PC-3 (cell line): ENCODE measurements at regions not wholly inside any gene's neighbourhood (a gene's known extent, or its start where the extent isn't known, plus 50 kb on each side); places are given as distances from the start of the nearest gene placed in this dataset.

Source experiments
- ATAC-seq: fragments of 200-7000 bp; cut with Tn5 transposase; 2 replicates; pipeline ENCODE4 v1.9.1; 2020; ENCODE audit warnings: mild to moderate bottlenecking, moderate library complexity
- BruUV-seq: library from RNA; stranded (reverse); fragments of 400-500 nt; replicated peaks from 2 replicates; lab custom pipeline; 2021; lab: Mats Ljungman, UMichigan
- CTCF ChIA-PET: fragments of 300-600 bp; sonication (Branson Sonifier 250); formaldehyde crosslinking; loops from one replicate; lab custom pipeline; 2022; ENCODE audit warnings: antibody characterized with exemption; lab: Charles Lee
- POLR2A ChIA-PET: fragments of 300-600 bp; sonication (Branson Sonifier 250); formaldehyde crosslinking; loops from one replicate; lab custom pipeline; 2022; ENCODE audit warnings: antibody characterized with exemption; ENCODE audit not compliant: unreplicated experiment; lab: Charles Lee
- DNase-seq: peaks from one replicate; pipeline ENCODE4 v3.0.0-alpha.2; 2015
- H2AFZ ChIP-seq: fragments of 300-600 bp; sonication (generic); 2 replicates; pipeline ENCODE4 v1.6.0; 2016; ENCODE audit warnings: antibody characterized with exemption, low read length
- H3F3A ChIP-seq: fragments of 300-600 bp; sonication (generic); one replicate; pipeline ENCODE4 v1.6.0; 2017; ENCODE audit warnings: antibody characterized with exemption, low read length, control low read depth, mild to moderate bottlenecking; ENCODE audit not compliant: unreplicated experiment
- H3K27ac ChIP-seq: fragments of 300-600 bp; sonication (generic); 2 replicates; pipeline ENCODE4 v1.5.1; 2016; ENCODE audit warnings: mild to moderate bottlenecking, low read length
- H3K27me3 ChIP-seq: fragments of 300-600 bp; sonication (generic); 2 replicates; pipeline ENCODE4 v1.6.1; 2016; ENCODE audit warnings: low read length, mixed read lengths
- H3K36me3 ChIP-seq: fragments of 300-600 bp; sonication (generic); 2 replicates; pipeline ENCODE4 v1.6.1; 2016; ENCODE audit warnings: low read depth, mixed run types, low read length, mixed read lengths
- H3K4me1 ChIP-seq: fragments of 300-600 bp; sonication (generic); 2 replicates; pipeline ENCODE4 v1.5.1; 2016; ENCODE audit warnings: low read length; ENCODE audit not compliant: insufficient read depth
- H3K4me2 ChIP-seq: fragments of 300-600 bp; sonication (generic); 2 replicates; pipeline ENCODE4 v1.6.0; 2016; ENCODE audit warnings: low read length
- H3K4me3 ChIP-seq: fragments of 300-600 bp; sonication (generic); 2 replicates; pipeline ENCODE4 v1.5.1; 2016; ENCODE audit warnings: mild to moderate bottlenecking, low read length, mixed read lengths
- H3K79me2 ChIP-seq: fragments of 300-600 bp; sonication (generic); 2 replicates; pipeline ENCODE4 v1.6.1; 2017; ENCODE audit warnings: low read length, mixed read lengths
- H3K9ac ChIP-seq: fragments of 300-600 bp; sonication (generic); 2 replicates; pipeline ENCODE4 v1.6.0; 2016; ENCODE audit warnings: mild to moderate bottlenecking, low read length
- H3K9me2 ChIP-seq: fragments of 300-600 bp; sonication (generic); replicated peaks from 2 replicates; pipeline ENCODE4 v1.6.1; 2016; ENCODE audit warnings: mixed run types, low read length, mixed read lengths
- H3K9me3 ChIP-seq: fragments of 300-600 bp; sonication (generic); 2 replicates; pipeline ENCODE4 v1.6.1; 2016; ENCODE audit warnings: low read length, mixed read lengths
- H4K20me1 ChIP-seq: fragments of 300-600 bp; sonication (generic); 2 replicates; pipeline ENCODE4 v1.6.1; 2016; ENCODE audit warnings: low read length, mixed read lengths
- EZH2 ChIP-seq: fragments of 300-600 bp; sonication (generic); IDR thresholded peaks from one replicate; pipeline ENCODE4 v1.6.1; 2017; ENCODE audit warnings: antibody characterized with exemption, mild to moderate bottlenecking, low read length; ENCODE audit not compliant: unreplicated experiment
- EZH2phosphoT487 ChIP-seq: fragments of 300-600 bp; sonication (generic); IDR thresholded peaks from 2 replicates; pipeline ENCODE4 v1.6.1; 2018; ENCODE audit warnings: mild to moderate bottlenecking, antibody characterized with exemption, low read length, borderline replicate concordance
- intact Hi-C: fragments of 100-400 bp; cut with micrococcal nuclease; formaldehyde crosslinking; loops from 2 replicates; pipeline ENCODE4 v1.9.0; 2023
- TF ChIP-seq, protein P1 (sequence below): fragments of 300-600 bp; sonication (generic); conservative IDR thresholded peaks from 2 replicates; pipeline ENCODE4 v1.5.1; 2017; ENCODE audit warnings: antibody characterized with exemption, low read depth, mild to moderate bottlenecking, low read length

GRCh38 chrX:36640232-36640631 lies 367.9 kb upstream of the FAM47C start:
- TF ChIP-seq, protein P1, sequence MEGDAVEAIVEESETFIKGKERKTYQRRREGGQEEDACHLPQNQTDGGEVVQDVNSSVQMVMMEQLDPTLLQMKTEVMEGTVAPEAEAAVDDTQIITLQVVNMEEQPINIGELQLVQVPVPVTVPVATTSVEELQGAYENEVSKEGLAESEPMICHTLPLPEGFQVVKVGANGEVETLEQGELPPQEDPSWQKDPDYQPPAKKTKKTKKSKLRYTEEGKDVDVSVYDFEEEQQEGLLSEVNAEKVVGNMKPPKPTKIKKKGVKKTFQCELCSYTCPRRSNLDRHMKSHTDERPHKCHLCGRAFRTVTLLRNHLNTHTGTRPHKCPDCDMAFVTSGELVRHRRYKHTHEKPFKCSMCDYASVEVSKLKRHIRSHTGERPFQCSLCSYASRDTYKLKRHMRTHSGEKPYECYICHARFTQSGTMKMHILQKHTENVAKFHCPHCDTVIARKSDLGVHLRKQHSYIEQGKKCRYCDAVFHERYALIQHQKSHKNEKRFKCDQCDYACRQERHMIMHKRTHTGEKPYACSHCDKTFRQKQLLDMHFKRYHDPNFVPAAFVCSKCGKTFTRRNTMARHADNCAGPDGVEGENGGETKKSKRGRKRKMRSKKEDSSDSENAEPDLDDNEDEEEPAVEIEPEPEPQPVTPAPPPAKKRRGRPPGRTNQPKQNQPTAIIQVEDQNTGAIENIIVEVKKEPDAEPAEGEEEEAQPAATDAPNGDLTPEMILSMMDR = no peak
- TF ChIP-seq EZH2 (no peak), EZH2phosphoT487 (no peak)
- no peaks in the 10 kb centered on the region for H4K20me1 ChIP-seq
- H3K4me3 ChIP-seq = no peak overlapping the region
- no peak overlapping the region for H3K9ac ChIP-seq
- BruUV-seq = no TSS peak
- no peaks in the 10 kb centered on the region for H3K4me1 ChIP-seq
- POLR2A ChIA-PET = no interaction called here
- no peaks in the 10 kb centered on the region for H3K27me3 ChIP-seq
- no peak overlapping the region for H3K4me2 ChIP-seq
- H3F3A ChIP-seq = no peaks in the 10 kb centered on the region
- intact Hi-C loops = no loop called here
- no peaks in the 10 kb centered on the region for H3K79me2 ChIP-seq
- H3K9me2 ChIP-seq = no peaks in the 10 kb centered on the region
- no peak overlapping the region for H2AFZ ChIP-seq
- ATAC-seq = no peak
- H3K9me3 ChIP-seq = 0 out of 2 replicates have a peak, but pooled peaks cover 3% of the 10 kb centered on the region
- H3K36me3 ChIP-seq = no peaks in the 10 kb centered on the region
- CTCF ChIA-PET = no interaction called here
- H3K27ac ChIP-seq = no peak overlapping the region
- DNase-seq = no peak

GRCh38 chrX:36642052-36642451 lies 366.1 kb upstream of the FAM47C start:
- H3K79me2 ChIP-seq = no peaks in the 10 kb centered on the region
- H3K4me3 ChIP-seq = no peak overlapping the region
- H4K20me1 ChIP-seq = no peaks in the 10 kb centered on the region
- no peak for TF ChIP-seq EZH2
- no peak for TF ChIP-seq EZH2phosphoT487
- TF ChIP-seq, protein P1 = no peak
- no peak overlapping the region for H2AFZ ChIP-seq
- H3K4me2 ChIP-seq = no peak overlapping the region
- DNase-seq (no peak), ATAC-seq (no peak)
- H3K4me1 ChIP-seq = no peaks in the 10 kb centered on the region
- H3K27ac ChIP-seq = no peak overlapping the region
- H3K27me3 ChIP-seq = no peaks in the 10 kb centered on the region
- 0 out of 2 replicates have a peak, but pooled peaks cover 5% of the 10 kb centered on the region for H3K9me3 ChIP-seq
- no TSS peak for BruUV-seq
- no peaks in the 10 kb centered on the region for H3K36me3 ChIP-seq
- no peaks in the 10 kb centered on the region for H3K9me2 ChIP-seq
- intact Hi-C loops = no loop called here
- CTCF ChIA-PET = no interaction called here
- H3K9ac ChIP-seq = no peak overlapping the region
- POLR2A ChIA-PET = no interaction called here
- no peaks in the 10 kb centered on the region for H3F3A ChIP-seq

- TF ChIP-seq, protein P1 = no peak
- no peak for TF ChIP-seq EZH2
- TF ChIP-seq EZH2phosphoT487 = no peak
- ATAC-seq (no peak), DNase-seq (no peak)
- Histone ChIP-seq H3F3A (no peaks in the 10 kb centered on the region), H3K9ac (no peak overlapping the region), H4K20me1 (no peaks in the 10 kb centered on the region), H3K27me3 (no peaks in the 10 kb centered on the region), H2AFZ (no peak overlapping the region), H3K27ac (no peak overlapping the region), H3K4me2 (no peak overlapping the region), H3K79me2 (no peaks in the 10 kb centered on the region), H3K4me1 (no peaks in the 10 kb centered on the region), H3K9me2 (no peaks in the 10 kb centered on the region), H3K36me3 (no peaks in the 10 kb centered on the region), H3K9me3 (no peaks in the 10 kb centered on the region), H3K4me3 (no peak overlapping the region)
- ChIA-PET CTCF (no interaction called here), POLR2A (no interaction called here)
- intact Hi-C loops = no loop called here
- BruUV-seq = no TSS peak
Measured at GRCh38 chrX:36650622-36651021, 357.5 kb upstream of the FAM47C start.
